Putamen (tissue), 1 donor: ENCODE measurements at regions not wholly inside any gene's neighbourhood (a gene's known extent, or its start where the extent isn't known, plus 50 kb on each side); places are given as distances from the start of the nearest gene placed in this dataset.

ENCODE experiments used
- DNase-seq: peaks from one replicate; pipeline ENCODE4 v3.0.0-alpha.2; 2016; ENCODE audit warnings: low spot score

- DNase-seq = no peak
Observed at GRCh38 chr14:80446356-80446755, 235.1 kb upstream of the DIO2 start.

GRCh38 chr14:80445605-80446004 is 234.3 kb upstream of the DIO2 start:
- DNase-seq = no peak

GRCh38 chr14:80434574-80435321 is 223.4 kb upstream of the DIO2 start:
- DNase-seq = no peak

- DNase-seq = no peak
Observed at GRCh38 chr14:80433811-80434210, 222.5 kb upstream of the DIO2 start.

GRCh38 chr14:80428671-80429070 is 217.4 kb upstream of the DIO2 start:
- no peak for DNase-seq

GRCh38 chr14:80428171-80428570 is 216.9 kb upstream of the DIO2 start:
- no peak for DNase-seq

GRCh38 chr14:80427101-80427500 is 215.8 kb upstream of the DIO2 start:
- DNase-seq = no peak

- no peak for DNase-seq
Observed at GRCh38 chr14:80426683-80427082, 215.4 kb upstream of the DIO2 start.

GRCh38 chr14:80425686-80426085 is 214.4 kb upstream of the DIO2 start:
- no peak for DNase-seq

- no peak for DNase-seq
Observed at GRCh38 chr14:80419769-80420168, 208.5 kb upstream of the DIO2 start.

- no peak for DNase-seq
Observed at GRCh38 chr14:80419345-80419744, 208.0 kb upstream of the DIO2 start.

GRCh38 chr14:80415636-80416035 is 204.3 kb upstream of the DIO2 start:
- DNase-seq = no peak

- no peak for DNase-seq
Observed at GRCh38 chr14:80414080-80414479, 202.8 kb upstream of the DIO2 start.

GRCh38 chr14:80404413-80404812 is 193.1 kb upstream of the DIO2 start:
- DNase-seq = no peak

GRCh38 chr14:80403036-80403435 is 191.7 kb upstream of the DIO2 start:
- DNase-seq = no peak

- DNase-seq = no peak
Observed at GRCh38 chr14:80395031-80395430, 183.7 kb upstream of the DIO2 start.

GRCh38 chr14:80393766-80394165 is 182.5 kb upstream of the DIO2 start:
- no peak for DNase-seq

- DNase-seq = no peak
Observed at GRCh38 chr14:80390906-80391305, 179.6 kb upstream of the DIO2 start.

GRCh38 chr14:80388980-80389711 is 177.8 kb upstream of the DIO2 start:
- DNase-seq = no peak

GRCh38 chr14:80387563-80387981 is 176.3 kb upstream of the DIO2 start:
- DNase-seq = peak; percentile 31

GRCh38 chr14:80385336-80385735 is 174.0 kb upstream of the DIO2 start:
- no peak for DNase-seq

- DNase-seq = no peak
Observed at GRCh38 chr14:80383223-80383622, 171.9 kb upstream of the DIO2 start.

- no peak for DNase-seq
Observed at GRCh38 chr14:80381807-80382363, 170.6 kb upstream of the DIO2 start.
